Astrocyte (in vitro differentiated cells and primary cell): ENCODE measurements at regions not wholly inside any gene's neighbourhood (a gene's known extent, or its start where the extent isn't known, plus 50 kb on each side); places are given as distances from the start of the nearest gene placed in this dataset.

Experiments used
- CTCF ChIP-seq: IDR thresholded peaks from 2 replicates; pipeline ENCODE4 v1.5.1; 2011; ENCODE audit warnings: low read depth, mild to moderate bottlenecking, inconsistent platforms, low read length, moderate library complexity; ENCODE audit not compliant: insufficient read depth
- EZH2 ChIP-seq: IDR thresholded peaks from 2 replicates; pipeline ENCODE4 v1.6.1; 2012; ENCODE audit warnings: mild to moderate bottlenecking, low read length, inconsistent platforms; ENCODE audit not compliant: insufficient read depth

DNA sequence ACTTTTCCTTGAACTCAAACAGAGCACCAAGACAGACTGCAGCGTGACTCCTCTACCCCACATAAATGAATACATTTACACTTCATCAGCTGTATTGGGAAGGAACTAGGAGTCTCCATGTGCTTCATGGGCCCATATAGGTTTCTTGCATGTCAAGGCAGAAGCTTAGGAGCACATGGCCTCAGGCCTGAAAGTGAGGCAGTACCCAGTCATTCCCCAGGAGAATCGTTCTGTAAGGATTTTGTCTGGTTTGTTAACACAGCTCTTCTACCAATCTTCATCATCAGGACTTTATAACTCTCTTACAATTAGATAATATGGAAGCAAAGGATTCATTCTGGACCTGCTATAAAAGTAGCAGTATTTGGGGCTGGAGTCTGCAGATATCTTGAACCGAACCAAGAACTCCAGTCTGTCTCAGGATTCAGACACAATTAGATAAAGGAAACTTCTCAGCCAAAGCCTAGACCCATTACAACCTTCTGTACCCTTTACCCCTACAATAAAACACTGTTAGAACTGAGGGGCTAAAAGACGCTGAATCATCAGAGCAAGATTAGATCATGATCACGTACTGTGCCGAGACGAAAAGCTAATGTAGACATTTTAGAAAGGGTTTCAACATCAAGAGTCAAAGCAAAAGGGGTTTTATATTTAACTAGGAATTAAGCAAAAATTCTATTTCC is 385.5 kb upstream of the SLC30A5 start:
- TF ChIP-seq CTCF, result no peak
- no peak for TF ChIP-seq EZH2
